ENCODE measurements at regions not wholly inside any gene's neighbourhood (a gene's known extent, or its start where the extent isn't known, plus 50 kb on each side); places are given as distances from the start of the nearest gene placed in this dataset.

- no peaks in the 10 kb centered on the region for H3K27me3 ChIP-seq (ENCODE audit: insufficient read depth, low read length)
- no peak overlapping the region for H2BK120ac ChIP-seq (ENCODE audit: insufficient read depth, low read length, poor library complexity)
- DNase-seq = no peak
- H2AK5ac ChIP-seq (ENCODE audit: low read length) = no peak overlapping the region
- no CpG with 5 or more reads among the region's 3 CpGs for WGBS (ENCODE audit: extremely low coverage, insufficient coverage, insufficient read length)
- H3K4me3 ChIP-seq (ENCODE audit: low read depth, low read length) = no peak overlapping the region
- H2BK5ac ChIP-seq (ENCODE audit: low read depth, low read length, poor library complexity) = no peak overlapping the region
- no peak overlapping the region for H3K18ac ChIP-seq (ENCODE audit: low read length)
- H3K23ac ChIP-seq (ENCODE audit: low read length) = no peak overlapping the region
- peaks cover 2% of the 10 kb centered on the region for H3K79me1 ChIP-seq (ENCODE audit: low read length)
- no peaks in the 10 kb centered on the region for H3K36me3 ChIP-seq (ENCODE audit: control insufficient read depth in 1 of 2, insufficient read depth in 2 of 2, low read length in 2 of 2)
- no peak overlapping the region for H2BK12ac ChIP-seq (ENCODE audit: low read length)
- H3K9ac ChIP-seq (ENCODE audit: low read length) = no peak overlapping the region
- no peak overlapping the region for H4K91ac ChIP-seq (ENCODE audit: low read depth, low read length)
- H3K4ac ChIP-seq (ENCODE audit: low read depth, low read length) = no peak overlapping the region
- no peak overlapping the region for H3K27ac ChIP-seq (ENCODE audit: low read depth, low read length)
- no peaks in the 10 kb centered on the region for H3K9me3 ChIP-seq (ENCODE audit: insufficient read depth, low read depth, low read length)
- no peak overlapping the region for H4K12ac ChIP-seq (ENCODE audit: low read depth, low read length)
- H2AFZ ChIP-seq (ENCODE audit: insufficient read depth, low read length, poor library complexity) = no peak overlapping the region
- H3K4me2 ChIP-seq (ENCODE audit: low read length) = no peak overlapping the region
- H4K8ac ChIP-seq (ENCODE audit: low read depth, low read length) = peak overlapping the region; percentile 10
- no peak overlapping the region for H3K14ac ChIP-seq (ENCODE audit: low read length)
- H3K4me1 ChIP-seq (ENCODE audit: control insufficient read depth in 1 of 2, insufficient read depth in 2 of 2, low read length in 2 of 2) = peaks cover 0 to 2% of the 10 kb centered on the region in 2 experiments
- no peaks in the 10 kb centered on the region for H3K79me2 ChIP-seq (ENCODE audit: control insufficient read depth, insufficient read depth, low read length, poor library complexity)
Measured at GRCh38 chr1:198903203-198903602, 264.4 kb downstream of the PTPRC start.

- DNase-seq = no peak
- Histone ChIP-seq H4K12ac (ENCODE audit: low read depth, low read length) (no peak overlapping the region), H2AFZ (ENCODE audit: insufficient read depth, low read length, poor library complexity) (no peak overlapping the region), H3K18ac (ENCODE audit: low read length) (no peak overlapping the region), H3K4me3 (ENCODE audit: low read depth, low read length) (no peak overlapping the region), H3K36me3 (ENCODE audit: control insufficient read depth in 1 of 2, insufficient read depth in 2 of 2, low read length in 2 of 2) (no peaks in the 10 kb centered on the region), H3K4ac (ENCODE audit: low read depth, low read length) (no peak overlapping the region), H3K4me1 (ENCODE audit: control insufficient read depth in 1 of 2, insufficient read depth in 2 of 2, low read length in 2 of 2) (peaks cover 0 to 2% of the 10 kb centered on the region in 2 experiments), H2BK120ac (ENCODE audit: insufficient read depth, low read length, poor library complexity) (no peak overlapping the region), H2BK12ac (ENCODE audit: low read length) (no peak overlapping the region), H3K14ac (ENCODE audit: low read length) (no peak overlapping the region), H3K79me1 (ENCODE audit: low read length) (peaks cover 2% of the 10 kb centered on the region), H3K4me2 (ENCODE audit: low read length) (no peak overlapping the region), H3K79me2 (ENCODE audit: control insufficient read depth, insufficient read depth, low read length, poor library complexity) (no peaks in the 10 kb centered on the region), H3K27ac (ENCODE audit: low read depth, low read length) (no peak overlapping the region), H4K91ac (ENCODE audit: low read depth, low read length) (no peak overlapping the region), H3K23ac (ENCODE audit: low read length) (no peak overlapping the region), H4K8ac (ENCODE audit: low read depth, low read length) (no peak overlapping the region), H2BK5ac (ENCODE audit: low read depth, low read length, poor library complexity) (no peak overlapping the region), H3K9ac (ENCODE audit: low read length) (no peak overlapping the region), H3K27me3 (ENCODE audit: insufficient read depth, low read length) (no peaks in the 10 kb centered on the region), H3K9me3 (ENCODE audit: insufficient read depth, low read depth, low read length) (no peaks in the 10 kb centered on the region), H2AK5ac (ENCODE audit: low read length) (no peak overlapping the region)
- no CpG with 5 or more reads among the region's 3 CpGs for WGBS (ENCODE audit: extremely low coverage, insufficient coverage, insufficient read length)
Measured at GRCh38 chr1:198903621-198904020, 264.8 kb downstream of the PTPRC start.

GRCh38 chr1:198904321-198904720 lies 265.5 kb downstream of the PTPRC start:
- no peak for DNase-seq
- H2BK5ac ChIP-seq (ENCODE audit: low read depth, low read length, poor library complexity) = no peak overlapping the region
- H4K8ac ChIP-seq (ENCODE audit: low read depth, low read length) = no peak overlapping the region
- WGBS (ENCODE audit: extremely low coverage, insufficient coverage, insufficient read length) = no CpG with 5 or more reads among the region's 2 CpGs
- no peak overlapping the region for H2AK5ac ChIP-seq (ENCODE audit: low read length)
- H3K79me1 ChIP-seq (ENCODE audit: low read length) = peaks cover 2% of the 10 kb centered on the region
- no peak overlapping the region for H3K14ac ChIP-seq (ENCODE audit: low read length)
- H3K27me3 ChIP-seq (ENCODE audit: insufficient read depth, low read length) = no peaks in the 10 kb centered on the region
- H3K18ac ChIP-seq (ENCODE audit: low read length) = no peak overlapping the region
- no peak overlapping the region for H2AFZ ChIP-seq (ENCODE audit: insufficient read depth, low read length, poor library complexity)
- no peak overlapping the region for H3K9ac ChIP-seq (ENCODE audit: low read length)
- H3K4me1 ChIP-seq (ENCODE audit: control insufficient read depth in 1 of 2, insufficient read depth in 2 of 2, low read length in 2 of 2) = peaks cover 0 to 2% of the 10 kb centered on the region in 2 experiments
- no peak overlapping the region for H4K12ac ChIP-seq (ENCODE audit: low read depth, low read length)
- H3K27ac ChIP-seq (ENCODE audit: low read depth, low read length) = no peak overlapping the region
- no peak overlapping the region for H4K91ac ChIP-seq (ENCODE audit: low read depth, low read length)
- H3K23ac ChIP-seq (ENCODE audit: low read length) = no peak overlapping the region
- H3K9me3 ChIP-seq (ENCODE audit: insufficient read depth, low read depth, low read length) = no peaks in the 10 kb centered on the region
- H3K4ac ChIP-seq (ENCODE audit: low read depth, low read length) = no peak overlapping the region
- no peaks in the 10 kb centered on the region for H3K36me3 ChIP-seq (ENCODE audit: control insufficient read depth in 1 of 2, insufficient read depth in 2 of 2, low read length in 2 of 2)
- H3K4me2 ChIP-seq (ENCODE audit: low read length) = no peak overlapping the region
- H3K4me3 ChIP-seq (ENCODE audit: low read depth, low read length) = no peak overlapping the region
- H2BK12ac ChIP-seq (ENCODE audit: low read length) = no peak overlapping the region
- H2BK120ac ChIP-seq (ENCODE audit: insufficient read depth, low read length, poor library complexity) = no peak overlapping the region
- no peaks in the 10 kb centered on the region for H3K79me2 ChIP-seq (ENCODE audit: control insufficient read depth, insufficient read depth, low read length, poor library complexity)

GRCh38 chr1:198906739-198907422 lies 268.0 kb downstream of the PTPRC start:
- no peak overlapping the region for H3K4ac ChIP-seq (ENCODE audit: low read depth, low read length)
- no peak overlapping the region for H2BK120ac ChIP-seq (ENCODE audit: insufficient read depth, low read length, poor library complexity)
- H3K36me3 ChIP-seq (ENCODE audit: control insufficient read depth in 1 of 2, insufficient read depth in 2 of 2, low read length in 2 of 2) = no peaks in the 10 kb centered on the region
- H4K8ac ChIP-seq (ENCODE audit: low read depth, low read length) = no peak overlapping the region
- no peak overlapping the region for H2BK5ac ChIP-seq (ENCODE audit: low read depth, low read length, poor library complexity)
- H3K14ac ChIP-seq (ENCODE audit: low read length) = no peak overlapping the region
- H4K12ac ChIP-seq (ENCODE audit: low read depth, low read length) = no peak overlapping the region
- no peak overlapping the region for H3K4me3 ChIP-seq (ENCODE audit: low read depth, low read length)
- H3K27me3 ChIP-seq (ENCODE audit: insufficient read depth, low read length) = no peaks in the 10 kb centered on the region
- no peak overlapping the region for H2AFZ ChIP-seq (ENCODE audit: insufficient read depth, low read length, poor library complexity)
- no peaks in the 10 kb centered on the region for H3K9me3 ChIP-seq (ENCODE audit: insufficient read depth, low read depth, low read length)
- H3K4me2 ChIP-seq (ENCODE audit: low read length) = no peak overlapping the region
- no peak overlapping the region for H2BK12ac ChIP-seq (ENCODE audit: low read length)
- no peak overlapping the region for H3K9ac ChIP-seq (ENCODE audit: low read length)
- no peak overlapping the region for H2AK5ac ChIP-seq (ENCODE audit: low read length)
- H3K18ac ChIP-seq (ENCODE audit: low read length) = no peak overlapping the region
- WGBS (ENCODE audit: extremely low coverage, insufficient coverage, insufficient read length) = no CpG with 5 or more reads among the region's 4 CpGs
- DNase-seq = no peak
- no peak overlapping the region for H3K23ac ChIP-seq (ENCODE audit: low read length)
- peaks cover 2% of the 10 kb centered on the region for H3K79me1 ChIP-seq (ENCODE audit: low read length)
- peaks cover 0 to 4% of the 10 kb centered on the region in 2 experiments for H3K4me1 ChIP-seq (ENCODE audit: control insufficient read depth in 1 of 2, insufficient read depth in 2 of 2, low read length in 2 of 2)
- no peaks in the 10 kb centered on the region for H3K79me2 ChIP-seq (ENCODE audit: control insufficient read depth, insufficient read depth, low read length, poor library complexity)
- H4K91ac ChIP-seq (ENCODE audit: low read depth, low read length) = no peak overlapping the region
- no peak overlapping the region for H3K27ac ChIP-seq (ENCODE audit: low read depth, low read length)

All from trophoblast cell (in vitro differentiated cells and primary cell).